Hematopoietic multipotent progenitor cell treated with erythropoietin and hydrocortisone succinate and interleukin-3 and kit ligand, for 15 days (in vitro differentiated cells): ENCODE measurements at regions not wholly inside any gene's neighbourhood (a gene's known extent, or its start where the extent isn't known, plus 50 kb on each side); places are given as distances from the start of the nearest gene placed in this dataset.

Source experiments
- DNase-seq: peaks from one replicate; pipeline ENCODE4 v3.0.0-alpha.2; 2015; ENCODE audit warnings: low spot score

DNA sequence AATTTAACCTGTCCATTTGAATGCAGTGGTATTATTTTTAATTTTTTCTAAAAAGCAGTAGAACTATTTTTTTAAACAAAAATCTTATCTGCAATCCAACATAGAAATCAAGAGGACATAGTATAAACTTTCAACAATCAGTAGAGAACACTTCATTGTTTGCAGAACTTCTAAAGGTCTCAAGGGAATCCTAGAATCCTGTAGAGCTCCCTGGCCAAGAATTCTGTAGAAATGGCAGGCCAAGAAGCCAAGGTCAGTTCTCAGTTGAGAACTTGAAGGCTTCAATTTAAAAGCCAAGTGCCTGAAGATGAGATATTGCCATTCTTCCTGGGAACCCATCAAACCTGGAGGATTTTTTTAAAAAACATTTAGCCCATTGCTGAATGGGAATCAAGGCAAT is 199.2 kb upstream of the KLF4 start:
- DNase-seq: no peak

GRCh38 chr9:107685901-107686300 is 196.3 kb upstream of the KLF4 start:
- no peak for DNase-seq

- no peak for DNase-seq
Measured at GRCh38 chr9:107685376-107685775, 195.8 kb upstream of the KLF4 start.

- DNase-seq: no peak
Measured at GRCh38 chr9:107684224-107684623, 194.7 kb upstream of the KLF4 start.

DNA sequence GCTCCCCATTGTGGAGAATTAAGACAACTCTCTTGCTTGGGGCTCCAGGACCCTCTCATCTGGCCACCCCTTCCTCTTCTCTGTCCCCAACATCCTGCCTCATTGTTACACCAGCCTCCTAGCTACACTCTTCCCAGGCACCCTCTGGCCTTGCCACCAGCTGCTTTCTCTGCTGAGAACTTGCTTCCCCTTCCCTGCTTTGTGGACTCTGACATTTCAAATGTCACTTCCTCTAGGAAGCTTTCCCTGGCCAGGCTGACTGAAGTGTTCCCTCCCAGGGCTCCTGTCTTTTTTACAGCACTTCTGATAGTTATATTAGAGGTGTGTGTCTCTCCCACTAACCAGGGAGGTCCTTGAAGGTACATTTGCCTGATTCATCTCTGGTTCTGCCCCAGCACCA is 194.0 kb upstream of the KLF4 start:
- no peak for DNase-seq

- DNase-seq: no peak
Measured at GRCh38 chr9:107681988-107682387, 192.4 kb upstream of the KLF4 start.

DNA sequence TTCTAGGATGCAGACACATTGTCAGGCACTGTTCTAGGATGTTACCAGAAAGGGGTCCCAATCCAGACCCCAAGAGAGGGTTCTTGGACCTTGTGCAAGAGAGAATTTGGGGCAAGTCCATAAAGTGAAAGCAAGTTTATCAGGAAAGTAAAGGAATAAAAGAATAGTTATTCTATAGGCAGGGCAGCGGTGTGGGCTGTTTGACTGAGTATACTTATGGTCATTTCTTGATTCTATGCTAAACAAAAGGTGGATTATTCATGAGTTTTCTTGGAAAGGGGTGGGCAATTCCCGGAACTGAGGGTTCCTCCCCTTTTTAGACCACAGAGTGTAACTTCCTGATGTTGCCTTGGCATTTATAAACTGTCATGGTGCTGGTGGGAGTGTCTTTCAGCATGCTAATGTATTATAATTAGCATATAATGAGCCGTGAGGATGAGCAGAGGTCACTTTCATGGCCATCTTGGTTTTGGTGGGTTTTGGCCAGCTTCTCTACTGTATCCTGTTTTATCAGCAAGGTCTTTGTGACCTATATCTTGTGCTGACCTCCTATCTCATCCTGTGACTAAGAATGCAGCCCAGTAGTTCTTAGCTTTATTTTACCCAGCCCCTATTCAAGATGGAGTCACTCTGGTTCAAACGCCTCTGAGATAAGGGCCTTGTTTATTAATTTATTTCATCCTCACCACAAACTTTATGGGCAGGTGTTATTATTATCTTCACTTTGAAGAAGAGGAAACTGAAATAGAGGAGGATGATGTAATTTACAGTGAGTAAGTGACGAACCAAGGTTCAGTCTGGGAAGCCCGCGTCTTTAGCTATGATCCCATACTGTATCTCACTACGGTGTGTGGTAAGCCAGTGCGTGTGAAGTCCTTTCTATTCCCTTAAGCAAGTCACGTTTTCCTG is 186.0 kb upstream of the KLF4 start:
- no peak for DNase-seq

DNA sequence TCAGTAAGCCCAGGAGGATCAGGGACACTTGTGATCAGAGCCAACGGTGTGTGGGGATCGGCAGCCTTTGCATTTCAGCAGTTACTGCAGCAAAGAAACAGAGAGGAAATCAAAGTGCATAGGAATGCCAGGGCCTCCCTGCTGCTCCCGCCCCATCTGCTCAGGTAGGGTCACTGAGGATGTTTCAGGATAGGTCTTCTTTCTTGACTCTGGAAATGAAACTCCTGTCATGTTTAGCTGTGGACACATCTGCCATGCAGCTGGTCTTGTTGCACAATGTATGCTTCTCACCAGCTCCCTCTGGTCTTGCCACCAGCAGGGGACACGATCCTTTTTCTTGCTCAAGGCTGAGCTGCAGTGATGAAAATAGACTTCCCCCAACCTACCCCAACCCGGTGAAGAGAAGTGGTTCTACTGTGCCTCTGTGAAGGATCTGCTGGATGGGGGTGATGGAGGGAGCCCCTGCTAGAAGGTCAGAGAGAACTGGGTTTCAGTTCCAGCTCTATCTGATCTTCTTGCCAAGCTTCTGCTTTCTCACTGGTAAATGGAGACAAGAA is 185.2 kb upstream of the KLF4 start:
- DNase-seq: no peak

DNA sequence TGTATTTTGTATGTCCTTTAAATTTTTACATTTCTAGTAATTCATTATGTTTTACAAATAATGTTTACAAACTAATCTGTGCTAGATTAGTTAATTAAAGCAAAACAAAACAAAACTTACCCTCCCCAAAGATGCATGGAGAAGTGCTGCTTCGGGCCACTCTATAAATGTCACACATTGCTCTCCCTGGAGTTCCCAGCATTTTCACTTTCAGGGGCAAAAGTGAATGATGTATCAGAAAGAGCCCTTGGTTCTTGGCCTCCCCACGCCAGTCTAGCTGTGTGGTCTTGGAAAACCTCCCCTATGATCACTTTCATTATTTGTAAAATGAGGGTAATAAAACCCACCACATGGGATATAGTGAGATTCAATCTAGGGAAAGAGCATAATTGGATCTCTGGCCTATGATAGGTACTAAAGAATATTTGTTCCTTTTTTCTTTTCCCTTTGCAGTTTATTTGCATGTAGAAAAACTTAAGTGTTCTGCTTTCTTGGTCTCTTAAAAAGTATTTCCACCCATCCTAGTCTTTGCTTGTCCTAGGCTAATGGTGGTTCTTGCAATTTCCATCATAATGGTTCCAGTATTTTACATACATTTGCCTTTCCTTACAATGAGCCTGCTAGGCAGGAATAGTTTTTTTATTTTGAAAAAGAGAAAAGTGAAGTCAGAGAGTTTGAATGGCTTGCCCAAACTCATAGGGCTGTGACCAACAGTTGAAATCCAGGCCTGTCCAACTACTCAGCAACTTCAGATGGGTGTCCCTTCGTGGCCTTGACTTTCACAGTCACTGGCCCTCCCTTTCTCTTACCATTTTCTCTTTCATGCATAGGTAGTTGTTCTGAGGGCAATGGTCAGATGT is 184.5 kb upstream of the KLF4 start:
- no peak for DNase-seq

GRCh38 chr9:107671588-107671987 is 182.0 kb upstream of the KLF4 start:
- DNase-seq: no peak

- no peak for DNase-seq
Measured at GRCh38 chr9:107669422-107669821, 179.9 kb upstream of the KLF4 start.

DNA sequence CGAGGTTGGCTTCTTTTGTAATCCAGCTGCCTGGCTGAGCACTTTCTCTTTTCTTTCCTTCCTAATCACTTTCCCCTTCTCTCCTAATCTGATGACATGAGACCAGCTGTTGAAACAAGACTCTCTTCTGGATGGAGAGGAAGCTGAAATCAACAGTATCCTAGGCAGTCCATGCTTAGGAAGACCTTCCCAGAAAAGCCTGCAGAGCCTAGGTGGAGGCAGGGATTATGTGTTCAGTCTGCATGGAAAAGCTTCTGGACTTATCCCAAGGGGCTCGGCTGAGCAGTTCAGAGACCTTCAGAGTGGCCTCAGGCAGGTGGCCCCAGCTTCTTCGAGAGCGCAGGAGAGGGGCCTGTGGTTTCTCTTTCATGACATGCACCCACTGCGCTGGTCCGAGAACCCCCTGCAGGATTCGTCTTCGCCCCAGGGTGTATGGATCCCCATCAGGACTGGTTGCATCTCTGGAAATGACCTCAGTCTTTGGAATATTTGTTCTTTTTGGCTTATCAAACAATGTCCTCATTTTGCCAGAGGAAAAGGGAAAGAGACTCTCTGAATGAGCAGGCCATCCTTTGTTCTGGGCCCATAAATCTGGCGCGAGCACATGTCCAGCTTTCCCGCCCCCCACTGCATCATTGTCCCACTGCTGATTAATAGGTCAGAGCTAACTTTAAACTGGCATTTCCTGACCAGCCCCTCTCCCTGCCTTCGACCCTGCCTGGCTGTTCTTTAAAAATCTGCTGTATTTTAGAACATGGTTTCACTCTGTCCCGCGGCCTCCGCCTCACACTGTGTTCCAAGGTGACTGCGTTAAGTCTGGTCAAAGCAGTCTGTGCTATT is 177.9 kb upstream of the KLF4 start:
- no peak for DNase-seq

DNA sequence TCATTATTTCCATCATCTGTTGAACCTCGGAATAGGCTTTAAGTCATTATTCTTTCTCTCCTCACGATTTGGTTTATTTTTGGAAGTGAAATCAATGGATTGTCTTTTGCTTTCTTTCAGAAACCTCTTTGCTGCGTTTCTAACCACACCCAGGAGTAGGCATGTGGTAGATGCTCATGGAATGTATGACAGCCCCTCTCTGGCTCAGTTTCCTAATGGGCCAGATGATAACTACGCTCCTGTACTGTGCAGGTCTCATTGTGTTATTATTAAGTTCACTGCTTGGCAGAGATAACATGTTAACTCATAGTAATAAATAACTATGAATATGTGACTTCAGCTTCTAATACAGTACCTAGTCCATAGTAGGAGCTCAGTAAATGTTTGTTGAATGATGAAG is 175.5 kb upstream of the KLF4 start:
- DNase-seq: no peak

DNA sequence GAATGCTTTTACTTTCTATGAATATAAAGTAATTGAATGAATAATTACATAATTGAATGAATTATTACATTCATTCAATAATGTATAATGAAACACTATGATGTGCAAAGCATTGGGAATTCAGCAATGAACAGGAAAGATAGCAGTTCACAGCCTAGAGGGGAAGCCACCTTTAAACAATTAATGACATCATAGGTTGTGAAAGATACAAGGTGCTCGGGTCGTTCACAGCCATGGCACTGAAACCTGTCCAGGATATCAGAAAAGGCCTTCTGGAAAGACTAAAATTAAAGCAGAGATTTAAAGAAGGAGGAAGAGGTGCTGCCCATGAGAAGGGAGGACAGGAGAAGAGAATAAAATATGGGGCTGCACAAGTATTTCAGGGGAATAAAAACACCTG is 171.4 kb upstream of the KLF4 start:
- no peak for DNase-seq

- no peak for DNase-seq
Measured at GRCh38 chr9:107653263-107653821, 163.8 kb upstream of the KLF4 start.

- no peak for DNase-seq
Measured at GRCh38 chr9:107650995-107651394, 161.4 kb upstream of the KLF4 start.

GRCh38 chr9:107650321-107650720 is 160.8 kb upstream of the KLF4 start:
- no peak for DNase-seq

DNA sequence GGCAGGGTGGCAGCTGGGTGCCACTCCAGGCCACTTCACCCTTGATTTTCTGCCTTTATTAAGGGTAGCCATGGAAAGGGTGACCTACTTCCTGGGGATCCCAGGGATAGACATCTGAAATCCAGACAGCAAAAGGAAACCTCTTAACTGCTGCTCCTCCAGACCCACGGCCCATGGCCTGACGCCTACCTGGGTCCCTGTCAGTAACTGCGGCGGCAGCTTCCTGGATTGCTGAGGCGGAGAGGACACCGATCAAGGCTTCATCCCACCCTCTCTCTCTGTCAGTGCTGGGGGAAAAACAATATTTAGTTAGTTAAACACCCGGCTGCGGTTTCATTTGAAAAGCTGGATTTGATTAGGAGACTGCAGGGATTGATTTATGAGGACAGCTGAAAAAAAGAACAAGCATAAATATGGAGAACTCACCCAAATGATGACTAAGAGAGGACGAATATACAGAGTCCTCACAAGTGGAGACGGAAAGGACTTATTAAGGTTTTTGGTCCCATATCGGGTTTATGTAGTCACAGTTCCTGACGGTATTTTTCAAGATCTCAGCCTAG is 158.7 kb upstream of the KLF4 start:
- no peak for DNase-seq

GRCh38 chr9:107647611-107648010 is 158.0 kb upstream of the KLF4 start:
- no peak for DNase-seq

DNA sequence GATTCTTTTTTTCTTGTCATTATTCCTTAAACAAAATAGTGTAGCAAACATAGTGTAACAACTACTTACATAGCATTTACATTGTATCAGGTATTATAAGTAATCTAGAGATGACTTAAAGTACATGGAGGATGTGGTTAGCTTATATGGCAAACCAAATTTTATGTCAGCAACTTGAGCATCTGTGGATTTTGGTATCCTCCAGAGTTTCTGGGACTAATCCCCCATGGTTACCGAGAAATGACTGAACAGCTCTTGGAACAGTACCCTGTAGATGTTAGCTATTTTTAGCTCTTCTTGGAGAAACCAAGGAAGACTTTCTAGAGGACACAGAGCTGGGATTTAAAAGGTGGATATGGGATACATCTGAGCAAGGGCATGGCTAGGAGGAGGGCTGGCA is 157.6 kb upstream of the KLF4 start:
- DNase-seq: no peak

DNA sequence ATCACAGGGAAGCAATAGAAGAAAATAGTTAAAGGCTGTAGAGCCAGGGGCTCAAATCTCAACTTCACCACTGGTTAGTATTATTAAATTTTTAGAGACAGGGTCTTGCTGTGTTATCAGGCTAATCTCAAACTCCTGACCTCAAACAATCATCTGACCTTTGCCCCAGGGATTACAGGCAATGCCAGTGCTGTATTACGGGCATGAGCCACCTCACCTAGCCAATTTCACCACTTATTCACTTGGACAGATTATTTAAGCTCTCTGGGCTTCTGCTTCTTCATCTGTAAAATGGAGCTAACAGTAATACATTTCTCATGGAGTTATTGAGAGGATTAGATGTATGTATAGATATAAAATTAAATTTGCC is 155.9 kb upstream of the KLF4 start:
- DNase-seq: no peak
